Esophagus muscularis mucosa (tissue), 4 donors: ENCODE measurements at regions not wholly inside any gene's neighbourhood (a gene's known extent, or its start where the extent isn't known, plus 50 kb on each side); places are given as distances from the start of the nearest gene placed in this dataset.

Experiments used
- DNase-seq: peaks from one replicate; pipeline ENCODE4 v3.0.0-alpha.2; 2017; ENCODE audit errors: extremely low spot score
- H3K27ac ChIP-seq, 4 donors: fragments of 200-600 bp; sonication (generic); replicated peaks in 1 of 4; 1 replicate in 3 of 4; 2 replicates in 1 of 4; pipeline ENCODE4 v1.5.1; 2016 to 2019; ENCODE audit warnings: mild to moderate bottlenecking in 1 of 4
- H3K27me3 ChIP-seq, 4 donors: fragments of 200-600 bp; sonication (generic); one replicate each; pipeline versions ENCODE4 v1.5.1 to v1.6.0; 2016 to 2019
- H3K36me3 ChIP-seq, 4 donors: fragments of 200-600 bp; sonication (generic); one replicate each; pipeline ENCODE4 v1.5.1; 2016 to 2019
- H3K4me1 ChIP-seq, 4 donors: fragments of 200-600 bp; sonication (generic); one replicate each; pipeline ENCODE4 v1.5.1; 2016 to 2019
- H3K4me3 ChIP-seq, 4 donors: fragments of 200-600 bp; sonication (generic); 1 replicate in 2 of 4; 2 replicates in 2 of 4; pipeline ENCODE4 v1.5.1; 2016 to 2019; ENCODE audit warnings: mild to moderate bottlenecking in 4 of 4, moderate library complexity in 1 of 4
- H3K9me3 ChIP-seq, 4 donors: fragments of 200-600 bp; sonication (generic); 1 replicate in 3 of 4; 2 replicates in 1 of 4; pipeline ENCODE4 v1.5.1; 2016 to 2019
- CTCF ChIP-seq, 3 experiments: fragments of 200-600 bp in 2 of 3; fragments of 450-650 bp in 1 of 3; sonication (generic) in 2 of 3; IDR thresholded peaks; one replicate each; pipeline ENCODE4 v1.5.1; 2017 to 2019; ENCODE audit warnings: antibody characterized with exemption in 3 of 3, mild to moderate bottlenecking in 2 of 3, moderate library complexity in 1 of 3
- EP300 ChIP-seq: sonication (generic); formaldehyde crosslinking; IDR thresholded peaks from one replicate; pipeline ENCODE4 v1.6.1; 2017; ENCODE audit warnings: antibody characterized with exemption
- POLR2A ChIP-seq: fragments of 450-650 bp; IDR thresholded peaks from one replicate; pipeline ENCODE4 v1.6.1; 2017; ENCODE audit warnings: antibody characterized with exemption, moderate library complexity, mild to moderate bottlenecking, low read depth
- POLR2AphosphoS5 ChIP-seq, 2 donors: sonication (generic); formaldehyde crosslinking; IDR thresholded peaks; one replicate each; pipeline ENCODE4 v1.6.1; 2017; ENCODE audit warnings: antibody characterized with exemption in 2 of 2
- WGBS: methylation state at CpG from one replicate; pipeline ENCODE4 v1.1.5; 2018; 5-methylcytosine and 5-hydroxymethylcytosine counted together
- intact Hi-C: fragments of 100-400 bp; cut with DNase I; formaldehyde crosslinking; loops from one replicate; pipeline ENCODE4 v1.15.1; 2023

GRCh38 chr10:29797616-29798015 is 162.8 kb upstream of the SVIL start:
- H3K9me3 ChIP-seq: no peaks in the 10 kb centered on the region
- WGBS: 91% methylated on average over 2 of the region's 2 CpGs
- TF ChIP-seq CTCF (IDR thresholded peaks at IDR 0.05): no peak
- no peak for TF ChIP-seq EP300
- no peak for TF ChIP-seq POLR2A
- TF ChIP-seq POLR2AphosphoS5 (IDR thresholded peaks at IDR 0.05): no peak
- no peak for DNase-seq
- peak overlapping the region in 3 of 4 donors; percentile 82 to 90 (median 88) for H3K27ac ChIP-seq
- peaks cover 8 to 48% (median 40%) of the 10 kb centered on the region in 4 donors for H3K4me1 ChIP-seq
- no peak overlapping the region for H3K4me3 ChIP-seq
- intact Hi-C loops: no loop called here
- H3K27me3 ChIP-seq: no peaks in the 10 kb centered on the region
- no peaks in the 10 kb centered on the region for H3K36me3 ChIP-seq

GRCh38 chr10:29795850-29796249 is 161.1 kb upstream of the SVIL start:
- peaks cover 8 to 55% (median 42%) of the 10 kb centered on the region in 4 donors for H3K4me1 ChIP-seq
- WGBS: 43% methylated on average over 4 of the region's 4 CpGs
- H3K27ac ChIP-seq: peak overlapping the region; percentile 82 to 90 (median 88)
- no peaks in the 10 kb centered on the region for H3K36me3 ChIP-seq
- H3K27me3 ChIP-seq: no peaks in the 10 kb centered on the region
- peak overlapping the region in 1 of 4 donors; percentile 3 for H3K4me3 ChIP-seq
- intact Hi-C loops: no loop called here
- DNase-seq: no peak
- TF ChIP-seq POLR2AphosphoS5 (IDR thresholded peaks at IDR 0.05) (no peak), POLR2A (no peak), CTCF (IDR thresholded peaks at IDR 0.05) (no peak), EP300 (no peak)
- H3K9me3 ChIP-seq: no peaks in the 10 kb centered on the region

GRCh38 chr10:29794776-29795611 is 160.2 kb upstream of the SVIL start:
- H3K27ac ChIP-seq: peak overlapping the region; percentile 82 to 90 (median 88)
- no peaks in the 10 kb centered on the region for H3K9me3 ChIP-seq
- H3K36me3 ChIP-seq: no peaks in the 10 kb centered on the region
- WGBS: 47% methylated on average over 11 of the region's 11 CpGs
- intact Hi-C loops: no loop called here
- DNase-seq: no peak
- H3K4me3 ChIP-seq: peak overlapping the region in 1 of 4 donors; percentile 3
- peaks cover 8 to 63% (median 48%) of the 10 kb centered on the region in 4 donors for H3K4me1 ChIP-seq
- H3K27me3 ChIP-seq: no peaks in the 10 kb centered on the region
- no peak for TF ChIP-seq POLR2A
- TF ChIP-seq POLR2AphosphoS5 (IDR thresholded peaks at IDR 0.05): peak in 1 of 2 donors; percentile 29

- peaks cover 8 to 57% (median 46%) of the 10 kb centered on the region in 4 donors for H3K4me1 ChIP-seq
- no peaks in the 10 kb centered on the region for H3K27me3 ChIP-seq
- 97% methylated on average over 3 of the region's 3 CpGs for WGBS
- H3K4me3 ChIP-seq: no peak overlapping the region
- H3K36me3 ChIP-seq: no peaks in the 10 kb centered on the region
- no peaks in the 10 kb centered on the region for H3K9me3 ChIP-seq
- DNase-seq: no peak
- H3K27ac ChIP-seq: peak overlapping the region; percentile 69 to 90 (median 85)
- TF ChIP-seq CTCF (IDR thresholded peaks at IDR 0.05) (no peak), POLR2AphosphoS5 (IDR thresholded peaks at IDR 0.05) (no peak), EP300 (no peak), POLR2A (no peak)
- intact Hi-C loops: no loop called here
Measured at GRCh38 chr10:29791773-29792172, 157.0 kb upstream of the SVIL start.

- H3K36me3 ChIP-seq: no peaks in the 10 kb centered on the region
- 20% methylated on average over 2 of the region's 2 CpGs for WGBS
- TF ChIP-seq POLR2A (no peak), POLR2AphosphoS5 (IDR thresholded peaks at IDR 0.05) (no peak), EP300 (no peak), CTCF (IDR thresholded peaks at IDR 0.05) (no peak)
- intact Hi-C loops: no loop called here
- peak overlapping the region; percentile 69 to 90 (median 85) for H3K27ac ChIP-seq
- no peak for DNase-seq
- H3K4me1 ChIP-seq: peaks cover 0 to 41% (median 32%) of the 10 kb centered on the region in 4 donors
- no peaks in the 10 kb centered on the region for H3K27me3 ChIP-seq
- no peak overlapping the region for H3K4me3 ChIP-seq
- H3K9me3 ChIP-seq: no peaks in the 10 kb centered on the region
Measured at GRCh38 chr10:29790207-29790606, 155.4 kb upstream of the SVIL start.
